NT2/D1 (cell line): ENCODE measurements at regions not wholly inside any gene's neighbourhood (a gene's known extent, or its start where the extent isn't known, plus 50 kb on each side); places are given as distances from the start of the nearest gene placed in this dataset.

Experiments used
- SUZ12 ChIP-seq: IDR thresholded peaks from 2 replicates; pipeline ENCODE4 v1.6.1; 2011; ENCODE audit not compliant: insufficient read length, insufficient read depth; ENCODE audit errors: extremely low read depth
- YY1 ChIP-seq: IDR thresholded peaks from 2 replicates; pipeline ENCODE4 v1.6.1; 2011; ENCODE audit not compliant: insufficient read length, insufficient read depth
- ZNF274 ChIP-seq: IDR thresholded peaks from 2 replicates; pipeline ENCODE4 v1.6.1; 2011; ENCODE audit warnings: mild to moderate bottlenecking, low read depth, low read length

DNA sequence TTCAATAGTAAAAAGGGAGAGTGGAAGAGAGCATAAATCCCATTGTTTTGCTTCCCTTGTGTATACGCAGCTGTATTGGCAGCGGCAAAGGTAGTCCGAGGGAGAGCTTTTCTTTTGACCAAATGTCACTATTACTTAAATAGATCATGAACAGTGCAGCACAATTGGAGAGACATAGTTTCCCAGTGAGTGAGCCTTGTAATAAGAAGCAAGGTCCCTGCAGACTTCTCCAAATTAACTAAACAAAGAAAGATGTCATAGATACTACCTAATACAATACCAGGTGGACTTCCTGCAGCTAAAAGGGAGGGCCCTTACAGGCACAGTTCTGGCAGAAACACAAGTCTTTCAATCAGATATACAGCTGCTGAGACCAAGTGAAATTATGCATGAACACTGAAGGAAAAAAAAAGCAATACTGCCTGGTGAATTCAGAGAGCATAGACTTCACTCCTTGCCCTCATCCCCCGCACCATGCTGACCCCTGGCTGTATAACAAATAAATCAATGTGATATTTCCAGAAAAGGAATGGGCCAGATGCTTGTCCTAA lies 404.7 kb upstream of the CDH2 start:
- TF ChIP-seq YY1, result no peak
- TF ChIP-seq ZNF274, result no peak
- no peak for TF ChIP-seq SUZ12
